Osteocyte (in vitro differentiated cells): ENCODE measurements at regions not wholly inside any gene's neighbourhood (a gene's known extent, or its start where the extent isn't known, plus 50 kb on each side); places are given as distances from the start of the nearest gene placed in this dataset.

Source experiments
- DNase-seq: peaks from one replicate; pipeline ENCODE4 v3.0.0; 2021; ENCODE audit warnings: mixed read lengths; ENCODE audit not compliant: unreplicated experiment; ENCODE audit errors: extremely low spot score
- H3K27ac Mint-ChIP-seq: one replicate; pipeline ENCODE4 v1.8.0; 2021; ENCODE audit warnings: mild to moderate bottlenecking, mixed read lengths; ENCODE audit not compliant: unreplicated experiment
- H3K27me3 Mint-ChIP-seq: one replicate; pipeline ENCODE4 v1.8.0; 2021; ENCODE audit warnings: mixed read lengths; ENCODE audit not compliant: unreplicated experiment
- H3K36me3 Mint-ChIP-seq: one replicate; pipeline ENCODE4 v1.8.0; 2021; ENCODE audit warnings: mixed read lengths; ENCODE audit not compliant: unreplicated experiment
- H3K4me1 Mint-ChIP-seq: one replicate; pipeline ENCODE4 v1.8.0; 2021; ENCODE audit warnings: mixed read lengths; ENCODE audit not compliant: unreplicated experiment
- H3K4me3 Mint-ChIP-seq: one replicate; pipeline ENCODE4 v1.8.0; 2021; ENCODE audit warnings: mild to moderate bottlenecking, moderate library complexity, mixed read lengths; ENCODE audit not compliant: unreplicated experiment
- H3K9me3 Mint-ChIP-seq: one replicate; pipeline ENCODE4 v1.8.0; 2021; ENCODE audit warnings: mixed read lengths; ENCODE audit not compliant: unreplicated experiment
- TF ChIP-seq, protein P1 (sequence below): fragments of 200-600 bp; sonication (generic); IDR thresholded peaks from 2 replicates; pipeline ENCODE4 v1.5.0; 2021; ENCODE audit warnings: antibody characterized with exemption, mild to moderate bottlenecking, moderate library complexity

DNA sequence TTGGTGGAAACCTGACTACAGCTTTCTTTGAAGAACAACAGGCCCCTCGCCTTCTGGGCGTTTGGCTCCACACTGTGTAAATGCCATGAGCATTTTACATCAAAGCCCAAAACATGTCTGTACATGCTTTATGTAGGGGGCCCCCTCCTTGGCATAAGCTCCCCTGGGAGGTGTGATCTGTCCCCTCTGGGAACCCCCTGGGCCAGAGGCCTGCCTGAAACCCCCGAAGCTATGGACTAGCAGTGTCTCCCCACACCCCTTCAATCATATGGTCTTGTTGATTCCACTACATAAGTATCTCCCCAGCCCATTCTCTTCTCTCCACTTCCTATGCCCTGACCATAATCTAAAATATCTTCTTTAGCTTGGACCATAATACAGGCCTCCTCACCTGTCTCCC is 241.5 kb downstream of the C1orf94 start:
- H3K9me3 Mint-ChIP-seq = peaks cover 20% of the 10 kb centered on the region
- H3K36me3 Mint-ChIP-seq = no peaks in the 10 kb centered on the region
- no peaks in the 10 kb centered on the region for H3K27me3 Mint-ChIP-seq
- H3K27ac Mint-ChIP-seq = no peak overlapping the region
- TF ChIP-seq, protein P1, sequence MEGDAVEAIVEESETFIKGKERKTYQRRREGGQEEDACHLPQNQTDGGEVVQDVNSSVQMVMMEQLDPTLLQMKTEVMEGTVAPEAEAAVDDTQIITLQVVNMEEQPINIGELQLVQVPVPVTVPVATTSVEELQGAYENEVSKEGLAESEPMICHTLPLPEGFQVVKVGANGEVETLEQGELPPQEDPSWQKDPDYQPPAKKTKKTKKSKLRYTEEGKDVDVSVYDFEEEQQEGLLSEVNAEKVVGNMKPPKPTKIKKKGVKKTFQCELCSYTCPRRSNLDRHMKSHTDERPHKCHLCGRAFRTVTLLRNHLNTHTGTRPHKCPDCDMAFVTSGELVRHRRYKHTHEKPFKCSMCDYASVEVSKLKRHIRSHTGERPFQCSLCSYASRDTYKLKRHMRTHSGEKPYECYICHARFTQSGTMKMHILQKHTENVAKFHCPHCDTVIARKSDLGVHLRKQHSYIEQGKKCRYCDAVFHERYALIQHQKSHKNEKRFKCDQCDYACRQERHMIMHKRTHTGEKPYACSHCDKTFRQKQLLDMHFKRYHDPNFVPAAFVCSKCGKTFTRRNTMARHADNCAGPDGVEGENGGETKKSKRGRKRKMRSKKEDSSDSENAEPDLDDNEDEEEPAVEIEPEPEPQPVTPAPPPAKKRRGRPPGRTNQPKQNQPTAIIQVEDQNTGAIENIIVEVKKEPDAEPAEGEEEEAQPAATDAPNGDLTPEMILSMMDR = no peak
- H3K4me1 Mint-ChIP-seq = no peaks in the 10 kb centered on the region
- no peak for DNase-seq
- H3K4me3 Mint-ChIP-seq = no peak overlapping the region

- no peak for DNase-seq
- no peaks in the 10 kb centered on the region for H3K27me3 Mint-ChIP-seq
- TF ChIP-seq, protein P1 = no peak
- peaks cover 21% of the 10 kb centered on the region for H3K9me3 Mint-ChIP-seq
- no peaks in the 10 kb centered on the region for H3K4me1 Mint-ChIP-seq
- H3K27ac Mint-ChIP-seq = no peak overlapping the region
- no peak overlapping the region for H3K4me3 Mint-ChIP-seq
- no peaks in the 10 kb centered on the region for H3K36me3 Mint-ChIP-seq
Observed at GRCh38 chr1:34419663-34420136, 243.0 kb downstream of the C1orf94 start.

DNA sequence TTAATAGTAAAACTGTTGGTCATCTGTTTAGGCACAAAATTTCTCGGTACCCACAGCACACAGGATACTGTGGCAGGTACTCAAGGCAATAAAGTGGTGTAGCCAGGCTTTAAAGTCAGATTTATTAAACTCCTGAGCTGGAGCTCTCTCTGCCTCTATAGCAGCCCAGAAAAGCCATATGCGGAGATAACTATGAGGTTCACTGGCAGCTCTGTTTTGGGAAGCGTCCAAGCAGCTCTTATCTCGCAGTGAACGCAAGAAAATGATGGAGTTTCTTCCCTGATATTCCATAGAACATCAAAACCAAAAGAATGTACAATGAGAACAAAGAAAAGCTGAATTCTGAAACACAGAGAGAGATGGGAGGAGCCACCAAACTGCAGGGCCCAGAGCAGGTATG is 248.3 kb downstream of the C1orf94 start:
- peaks cover 26% of the 10 kb centered on the region for H3K9me3 Mint-ChIP-seq
- TF ChIP-seq, protein P1 = no peak
- no peak for DNase-seq
- no peak overlapping the region for H3K27ac Mint-ChIP-seq
- no peaks in the 10 kb centered on the region for H3K4me1 Mint-ChIP-seq
- H3K4me3 Mint-ChIP-seq = no peak overlapping the region
- no peaks in the 10 kb centered on the region for H3K36me3 Mint-ChIP-seq
- no peaks in the 10 kb centered on the region for H3K27me3 Mint-ChIP-seq

DNA sequence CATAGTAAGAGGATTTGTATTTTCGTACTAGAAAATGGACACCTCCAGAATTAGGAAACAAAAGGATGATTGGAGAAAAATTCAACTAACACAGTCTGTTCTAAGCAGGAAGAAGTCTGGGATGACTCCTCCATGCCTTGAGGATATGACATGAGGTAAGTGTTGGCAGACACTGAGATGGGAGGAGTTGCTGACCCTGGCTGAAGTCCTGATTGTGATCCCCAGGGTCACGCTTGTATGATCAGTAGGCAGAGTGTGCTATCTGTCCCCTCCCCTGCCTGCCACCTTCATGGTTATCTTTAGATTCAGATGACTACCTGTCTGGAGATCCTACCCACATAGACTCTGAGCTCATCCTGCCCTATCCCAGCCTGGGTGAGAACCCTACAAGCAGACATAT is 249.1 kb downstream of the C1orf94 start:
- H3K36me3 Mint-ChIP-seq = no peaks in the 10 kb centered on the region
- no peak overlapping the region for H3K4me3 Mint-ChIP-seq
- peaks cover 26% of the 10 kb centered on the region for H3K9me3 Mint-ChIP-seq
- H3K27ac Mint-ChIP-seq = no peak overlapping the region
- DNase-seq = no peak
- TF ChIP-seq, protein P1 = no peak
- H3K27me3 Mint-ChIP-seq = no peaks in the 10 kb centered on the region
- no peaks in the 10 kb centered on the region for H3K4me1 Mint-ChIP-seq

DNA sequence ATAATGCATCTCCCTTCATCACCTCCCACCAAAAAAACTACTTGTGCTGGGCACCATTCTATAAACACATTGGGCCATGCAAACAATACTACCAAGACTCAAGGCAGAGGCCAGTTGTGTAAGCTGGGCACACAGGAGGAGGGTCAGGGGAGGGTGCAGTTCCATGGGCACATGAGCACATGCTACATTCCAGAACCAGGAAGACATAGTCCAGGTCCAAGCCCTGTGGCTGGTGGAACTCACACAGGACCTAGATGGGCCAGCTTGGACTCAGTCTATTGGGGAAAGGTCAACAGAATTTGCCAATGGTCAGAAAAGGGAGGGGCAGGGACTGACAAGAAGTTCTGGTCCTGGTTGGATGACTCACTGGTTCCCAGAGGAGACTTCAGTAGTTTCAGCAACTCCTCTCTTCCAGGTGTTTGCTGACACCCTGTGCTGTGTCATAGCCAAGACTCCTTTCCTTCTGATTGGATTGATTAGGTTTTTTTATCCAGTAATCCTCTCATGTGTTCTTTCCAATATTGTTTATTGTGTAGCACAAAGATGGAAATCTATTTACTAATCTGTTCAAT is 249.7 kb downstream of the C1orf94 start:
- Mint-ChIP-seq H3K4me3 (no peak overlapping the region), H3K36me3 (no peaks in the 10 kb centered on the region), H3K27me3 (no peaks in the 10 kb centered on the region), H3K9me3 (peaks cover 26% of the 10 kb centered on the region), H3K4me1 (no peaks in the 10 kb centered on the region), H3K27ac (no peak overlapping the region)
- DNase-seq = no peak
- TF ChIP-seq, protein P1 = no peak
